Endodermal cell (in vitro differentiated cells): ENCODE measurements at regions not wholly inside any gene's neighbourhood (a gene's known extent, or its start where the extent isn't known, plus 50 kb on each side); places are given as distances from the start of the nearest gene placed in this dataset.

ENCODE experiments used
- DNase-seq: peaks from one replicate; pipeline ENCODE4 v3.0.0-alpha.2; 2017
- H3K27ac ChIP-seq: 2 replicates; pipeline ENCODE4 v1.5.1; 2013; ENCODE audit warnings: mild to moderate bottlenecking, low read depth, low read length, moderate library complexity
- H3K27me3 ChIP-seq: 2 replicates; pipeline ENCODE4 v1.6.1; 2013; ENCODE audit warnings: mild to moderate bottlenecking, low read length, moderate library complexity; ENCODE audit not compliant: insufficient read depth, control insufficient read depth, poor library complexity, severe bottlenecking
- H3K36me3 ChIP-seq: 2 replicates; pipeline ENCODE4 v1.7.0; 2013; ENCODE audit warnings: mild to moderate bottlenecking, low read length, moderate library complexity; ENCODE audit not compliant: control insufficient read depth, insufficient read depth
- H3K4me1 ChIP-seq: one replicate; pipeline ENCODE4 v1.7.0; 2013; ENCODE audit warnings: low read length; ENCODE audit not compliant: control insufficient read depth, insufficient read depth
- H3K4me3 ChIP-seq: 2 replicates; pipeline ENCODE4 v1.5.1; 2013; ENCODE audit warnings: mild to moderate bottlenecking, low read length, moderate library complexity
- H3K9ac ChIP-seq: 2 replicates; pipeline ENCODE4 v1.6.1; 2013; ENCODE audit warnings: mild to moderate bottlenecking, low read length, moderate library complexity; ENCODE audit not compliant: poor library complexity, severe bottlenecking; ENCODE audit errors: extremely low read depth
- H3K9me3 ChIP-seq: 2 replicates; pipeline ENCODE4 v1.6.1; 2013; ENCODE audit warnings: mild to moderate bottlenecking, low read length, moderate library complexity; ENCODE audit not compliant: control insufficient read depth
- H3K27ac Mint-ChIP-seq: 2 replicates; pipeline ENCODE4 v1.8.0; 2020; ENCODE audit warnings: mixed read lengths
- H3K27me3 Mint-ChIP-seq: 2 replicates; pipeline ENCODE4 v1.8.0; 2021; ENCODE audit warnings: mild to moderate bottlenecking, mixed read lengths; ENCODE audit not compliant: insufficient read depth
- H3K36me3 Mint-ChIP-seq: 2 replicates; pipeline ENCODE4 v1.8.0; 2020; ENCODE audit warnings: low read depth, mixed read lengths
- H3K4me1 Mint-ChIP-seq: 2 replicates; pipeline ENCODE4 v1.8.0; 2020; ENCODE audit warnings: mixed read lengths
- H3K4me3 Mint-ChIP-seq: 2 replicates; pipeline ENCODE4 v1.8.0; 2020; ENCODE audit warnings: mild to moderate bottlenecking, moderate library complexity, mixed read lengths
- H3K9me3 Mint-ChIP-seq: 2 replicates; pipeline ENCODE4 v1.8.0; 2020; ENCODE audit warnings: mild to moderate bottlenecking, mixed read lengths
- WGBS, 2 experiments: methylation state at CpG; one replicate each; pipeline versions ENCODE4 v1.1.5 to v1.1.7; 2013; ENCODE audit warnings: missing lambda C conversion rate in 2 of 2, mixed read lengths in 1 of 2; ENCODE audit not compliant: insufficient coverage in 1 of 2, insufficient read length in 1 of 2; 5-methylcytosine and 5-hydroxymethylcytosine counted together
- TF ChIP-seq, protein P1 (sequence below): fragments of 200-600 bp; sonication (generic); conservative IDR thresholded peaks from 2 replicates; pipeline ENCODE4 v1.5.0; 2021; ENCODE audit warnings: antibody characterized with exemption, mild to moderate bottlenecking

DNA sequence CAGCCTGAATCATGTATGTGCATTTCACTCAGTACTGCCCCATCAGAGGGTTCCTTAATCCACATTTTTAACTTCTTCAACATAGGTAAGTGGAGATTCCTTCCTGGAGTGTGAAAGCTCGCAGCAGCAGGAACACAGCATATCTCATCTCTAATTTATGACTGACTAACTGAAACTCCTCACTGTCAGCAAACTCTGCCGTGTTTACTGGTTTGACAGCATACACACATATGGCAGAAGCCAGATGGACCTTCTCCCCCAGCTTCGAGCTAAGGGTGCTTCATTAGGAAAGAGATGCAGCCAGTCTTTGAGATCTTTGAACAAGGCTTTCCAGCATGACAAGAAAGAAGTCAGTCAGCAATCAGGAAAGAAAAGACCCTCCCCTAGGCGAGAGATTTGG, 200.3 kb upstream of the ACVR2A start:
- Mint-ChIP-seq H3K9me3 (no peaks in the 10 kb centered on the region), H3K27me3 (no peaks in the 10 kb centered on the region), H3K4me3 (no peak overlapping the region), H3K4me1 (peaks cover 48% of the 10 kb centered on the region), H3K36me3 (no peaks in the 10 kb centered on the region), H3K27ac (no peak overlapping the region)
- TF ChIP-seq, protein P1, sequence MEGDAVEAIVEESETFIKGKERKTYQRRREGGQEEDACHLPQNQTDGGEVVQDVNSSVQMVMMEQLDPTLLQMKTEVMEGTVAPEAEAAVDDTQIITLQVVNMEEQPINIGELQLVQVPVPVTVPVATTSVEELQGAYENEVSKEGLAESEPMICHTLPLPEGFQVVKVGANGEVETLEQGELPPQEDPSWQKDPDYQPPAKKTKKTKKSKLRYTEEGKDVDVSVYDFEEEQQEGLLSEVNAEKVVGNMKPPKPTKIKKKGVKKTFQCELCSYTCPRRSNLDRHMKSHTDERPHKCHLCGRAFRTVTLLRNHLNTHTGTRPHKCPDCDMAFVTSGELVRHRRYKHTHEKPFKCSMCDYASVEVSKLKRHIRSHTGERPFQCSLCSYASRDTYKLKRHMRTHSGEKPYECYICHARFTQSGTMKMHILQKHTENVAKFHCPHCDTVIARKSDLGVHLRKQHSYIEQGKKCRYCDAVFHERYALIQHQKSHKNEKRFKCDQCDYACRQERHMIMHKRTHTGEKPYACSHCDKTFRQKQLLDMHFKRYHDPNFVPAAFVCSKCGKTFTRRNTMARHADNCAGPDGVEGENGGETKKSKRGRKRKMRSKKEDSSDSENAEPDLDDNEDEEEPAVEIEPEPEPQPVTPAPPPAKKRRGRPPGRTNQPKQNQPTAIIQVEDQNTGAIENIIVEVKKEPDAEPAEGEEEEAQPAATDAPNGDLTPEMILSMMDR, result no peak
- no peak for DNase-seq
- H3K9me3 ChIP-seq, result no peaks in the 10 kb centered on the region
- WGBS, 2 experiments, result 90 to 93% methylated on average over 2 to 4 of the region's 4 CpGs
- no peak overlapping the region for H3K27ac ChIP-seq
- H3K4me3 ChIP-seq, result no peak overlapping the region
- H3K36me3 ChIP-seq, result no peaks in the 10 kb centered on the region
- H3K9ac ChIP-seq, result no peak overlapping the region
- peaks cover 3% of the 10 kb centered on the region for H3K4me1 ChIP-seq
- H3K27me3 ChIP-seq, result no peaks in the 10 kb centered on the region

GRCh38 chr2:147642765-147643164, 202.1 kb upstream of the ACVR2A start:
- Histone ChIP-seq H3K27ac (no peak overlapping the region), H3K9ac (no peak overlapping the region), H3K4me1 (no peaks in the 10 kb centered on the region), H3K4me3 (no peak overlapping the region), H3K36me3 (no peaks in the 10 kb centered on the region), H3K27me3 (no peaks in the 10 kb centered on the region), H3K9me3 (no peaks in the 10 kb centered on the region)
- peaks cover 2% of the 10 kb centered on the region for H3K27me3 Mint-ChIP-seq
- no peak overlapping the region for H3K4me3 Mint-ChIP-seq
- H3K9me3 Mint-ChIP-seq, result no peaks in the 10 kb centered on the region
- DNase-seq, result no peak
- no peaks in the 10 kb centered on the region for H3K36me3 Mint-ChIP-seq
- TF ChIP-seq, protein P1, result no peak
- WGBS, 2 experiments, result 94 to 97% methylated on average over 2 to 3 of the region's 3 CpGs
- H3K27ac Mint-ChIP-seq, result no peak overlapping the region
- H3K4me1 Mint-ChIP-seq, result peaks cover 35% of the 10 kb centered on the region

- H3K36me3 Mint-ChIP-seq, result no peaks in the 10 kb centered on the region
Measured at GRCh38 chr2:147641651-147642050, 203.2 kb upstream of the ACVR2A start.

More at GRCh38 chr2:147641651-147642050, 203.2 kb upstream of the ACVR2A start:
- no peaks in the 10 kb centered on the region for H3K36me3 ChIP-seq
- peaks cover 23% of the 10 kb centered on the region for H3K4me1 Mint-ChIP-seq
- H3K27me3 ChIP-seq, result no peaks in the 10 kb centered on the region
- no peaks in the 10 kb centered on the region for H3K4me1 ChIP-seq
- DNase-seq, result no peak
- H3K9ac ChIP-seq, result no peak overlapping the region
- no peak overlapping the region for H3K27ac ChIP-seq
- TF ChIP-seq, protein P1, result no peak
- no peak overlapping the region for H3K4me3 ChIP-seq
- H3K4me3 Mint-ChIP-seq, result no peak overlapping the region
- no peaks in the 10 kb centered on the region for H3K9me3 Mint-ChIP-seq
- H3K27ac Mint-ChIP-seq, result no peak overlapping the region
- no peaks in the 10 kb centered on the region for H3K9me3 ChIP-seq
- 90 to 92% methylated on average over 3 of the region's 3 CpGs for WGBS, 2 experiments
- H3K27me3 Mint-ChIP-seq, result peaks cover 2% of the 10 kb centered on the region
